ENCODE measurements at regions not wholly inside any gene's neighbourhood (a gene's known extent, or its start where the extent isn't known, plus 50 kb on each side); places are given as distances from the start of the nearest gene placed in this dataset.
"Not testable (repeated sequence)": the region's sequence is repeated elsewhere in the genome, so short reads cannot be mapped to it uniquely, and the experiment has no call there.

DNA sequence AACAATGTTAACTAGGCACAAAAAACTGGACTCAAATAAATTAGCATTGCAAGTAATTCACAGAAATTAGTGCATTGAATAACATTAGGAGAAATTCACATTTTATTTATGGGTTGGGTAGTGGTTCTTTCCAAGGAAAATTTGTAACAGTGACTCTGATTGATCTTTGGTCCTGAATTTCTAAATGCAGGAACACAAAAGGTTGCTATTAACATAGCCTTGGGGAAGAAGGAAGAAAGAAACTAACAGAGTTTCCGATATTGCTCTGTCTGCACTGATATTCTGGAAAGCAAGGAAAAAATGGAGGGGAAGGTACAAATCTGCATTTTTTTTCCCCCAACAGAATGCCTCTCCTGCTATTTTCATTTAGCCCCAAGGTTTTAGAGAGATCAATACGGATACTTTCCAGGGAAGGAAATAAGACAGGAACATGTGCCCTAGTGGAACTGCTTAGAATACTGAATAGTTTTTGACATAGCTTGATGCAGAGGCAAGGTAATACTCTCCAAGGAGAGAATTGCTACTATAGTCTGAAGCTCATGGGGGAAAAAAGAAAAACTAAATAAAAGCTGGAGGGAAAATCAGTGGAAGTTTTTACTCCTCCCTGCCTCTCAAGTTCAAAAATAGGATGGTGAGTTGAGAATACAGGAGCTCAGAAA, 490.1 kb downstream of the RAPGEF2 start:
- TF ChIP-seq, protein P1, sequence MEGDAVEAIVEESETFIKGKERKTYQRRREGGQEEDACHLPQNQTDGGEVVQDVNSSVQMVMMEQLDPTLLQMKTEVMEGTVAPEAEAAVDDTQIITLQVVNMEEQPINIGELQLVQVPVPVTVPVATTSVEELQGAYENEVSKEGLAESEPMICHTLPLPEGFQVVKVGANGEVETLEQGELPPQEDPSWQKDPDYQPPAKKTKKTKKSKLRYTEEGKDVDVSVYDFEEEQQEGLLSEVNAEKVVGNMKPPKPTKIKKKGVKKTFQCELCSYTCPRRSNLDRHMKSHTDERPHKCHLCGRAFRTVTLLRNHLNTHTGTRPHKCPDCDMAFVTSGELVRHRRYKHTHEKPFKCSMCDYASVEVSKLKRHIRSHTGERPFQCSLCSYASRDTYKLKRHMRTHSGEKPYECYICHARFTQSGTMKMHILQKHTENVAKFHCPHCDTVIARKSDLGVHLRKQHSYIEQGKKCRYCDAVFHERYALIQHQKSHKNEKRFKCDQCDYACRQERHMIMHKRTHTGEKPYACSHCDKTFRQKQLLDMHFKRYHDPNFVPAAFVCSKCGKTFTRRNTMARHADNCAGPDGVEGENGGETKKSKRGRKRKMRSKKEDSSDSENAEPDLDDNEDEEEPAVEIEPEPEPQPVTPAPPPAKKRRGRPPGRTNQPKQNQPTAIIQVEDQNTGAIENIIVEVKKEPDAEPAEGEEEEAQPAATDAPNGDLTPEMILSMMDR (conservative IDR thresholded peaks at IDR 0.05; ENCODE audit: low read depth, low read length): no peak
- DNase-seq (ENCODE audit: low read depth): no peak
- no peak overlapping the region for H3K4me3 ChIP-seq (ENCODE audit: low read depth, low read length)

- no peak for DNase-seq (ENCODE audit: low read depth)
- H3K4me3 ChIP-seq (ENCODE audit: low read depth, low read length): no peak overlapping the region
- TF ChIP-seq, protein P1 (conservative IDR thresholded peaks at IDR 0.05; ENCODE audit: low read depth, low read length): no peak
Observed at GRCh38 chr4:159593681-159594080, 490.8 kb downstream of the RAPGEF2 start.

DNA sequence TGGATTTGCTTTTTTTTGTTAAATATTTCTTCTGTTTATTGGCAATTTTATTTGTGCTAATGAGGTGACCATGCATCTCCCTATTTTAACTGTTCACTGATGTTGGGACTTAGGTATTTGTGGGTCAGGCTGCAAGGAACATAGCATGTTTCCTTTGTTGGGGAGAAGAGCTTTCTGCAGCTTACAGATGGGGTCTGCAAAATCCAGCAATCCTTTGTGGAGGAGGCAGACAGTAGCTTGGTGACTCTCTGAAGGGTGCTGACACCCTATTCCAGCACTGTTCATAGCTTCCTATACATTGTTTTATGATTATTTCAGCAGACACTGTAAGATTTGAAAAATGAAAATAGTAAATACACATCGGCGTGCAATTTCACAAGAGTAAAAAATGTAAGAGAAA, 491.7 kb downstream of the RAPGEF2 start:
- no peak for DNase-seq (ENCODE audit: low read depth)
- TF ChIP-seq, protein P1 (conservative IDR thresholded peaks at IDR 0.05; ENCODE audit: low read depth, low read length): no peak
- no peak overlapping the region for H3K4me3 ChIP-seq (ENCODE audit: low read depth, low read length)

DNA sequence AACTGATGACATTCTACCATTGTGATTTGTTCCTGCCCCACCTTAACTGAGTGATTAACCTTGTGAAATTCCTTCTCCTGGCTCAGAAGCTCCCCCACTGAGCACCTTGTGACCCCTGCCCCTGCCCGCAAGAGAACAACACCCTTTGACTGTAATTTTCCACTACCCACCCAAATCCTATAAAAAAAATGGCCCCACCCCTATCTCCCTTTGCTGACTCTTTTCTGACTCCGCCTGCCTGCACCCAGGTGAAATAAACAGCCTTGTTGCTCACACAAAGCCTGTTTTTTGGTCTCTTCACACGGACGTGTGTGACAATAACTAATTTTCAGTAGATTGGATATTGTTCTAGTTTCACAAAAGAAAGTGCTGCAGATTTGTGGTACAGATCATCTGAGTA, 492.2 kb downstream of the RAPGEF2 start:
- not testable (repeated sequence) for DNase-seq (ENCODE audit: low read depth); H3K4me3 ChIP-seq (ENCODE audit: low read depth, low read length)

GRCh38 chr4:159598602-159599001, 495.7 kb downstream of the RAPGEF2 start:
- no peak for DNase-seq (ENCODE audit: low read depth)
- TF ChIP-seq, protein P1 (conservative IDR thresholded peaks at IDR 0.05; ENCODE audit: low read depth, low read length): no peak

DNA sequence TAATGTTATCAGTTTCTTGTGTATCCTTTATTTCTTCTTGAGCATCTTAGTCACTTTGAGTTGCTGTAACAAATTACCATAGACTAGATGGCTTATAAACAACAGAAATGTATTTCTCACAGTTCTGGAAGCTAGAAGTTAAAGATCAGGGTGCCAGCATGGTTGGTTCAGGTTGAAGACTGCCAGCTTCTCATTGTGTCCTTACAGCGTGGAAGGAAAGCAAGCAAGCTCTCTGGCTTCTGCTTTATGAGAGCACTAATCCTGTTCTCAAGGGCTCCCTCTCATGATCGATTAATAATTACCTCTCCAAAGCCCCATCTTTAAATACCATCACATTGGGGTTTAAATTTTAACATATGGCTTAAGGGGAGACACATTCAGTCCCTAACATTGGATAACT, 497.2 kb downstream of the RAPGEF2 start:
- TF ChIP-seq, protein P1 (conservative IDR thresholded peaks at IDR 0.05; ENCODE audit: low read depth, low read length): no peak
- H3K4me3 ChIP-seq (ENCODE audit: low read depth, low read length): no peak overlapping the region
- DNase-seq (ENCODE audit: low read depth): no peak

More at GRCh38 chr4:159598602-159599001, 495.7 kb downstream of the RAPGEF2 start:
- no peak overlapping the region for H3K4me3 ChIP-seq (ENCODE audit: low read depth, low read length)

GRCh38 chr4:159604781-159605180, 501.9 kb downstream of the RAPGEF2 start:
- DNase-seq (ENCODE audit: low read depth): no peak
- TF ChIP-seq, protein P1 (conservative IDR thresholded peaks at IDR 0.05; ENCODE audit: low read depth, low read length): no peak
- no peak overlapping the region for H3K4me3 ChIP-seq (ENCODE audit: low read depth, low read length)

Measured in epithelial cell of proximal tubule (primary cell).